RKO (cell line): ENCODE measurements at regions not wholly inside any gene's neighbourhood (a gene's known extent, or its start where the extent isn't known, plus 50 kb on each side); places are given as distances from the start of the nearest gene placed in this dataset.
"Not testable (repeated sequence)": the region's sequence is repeated elsewhere in the genome, so short reads cannot be mapped to it uniquely, and the experiment has no call there.

Experiments used
- DNase-seq: peaks from one replicate; pipeline ENCODE4 v3.0.0-alpha.2; 2016; ENCODE audit warnings: low spot score

- DNase-seq: no peak
Observed at GRCh38 chr11:69205743-69206612, 50.2 kb downstream of the SMIM38 start.

GRCh38 chr11:69206613-69206965, 50.9 kb downstream of the SMIM38 start:
- not testable (repeated sequence) for DNase-seq

GRCh38 chr11:69207165-69207889, 51.6 kb downstream of the SMIM38 start:
- DNase-seq: no peak

- DNase-seq: no peak
Observed at GRCh38 chr11:69208190-69209037, 52.7 kb downstream of the SMIM38 start.

GRCh38 chr11:69209038-69209350, 53.3 kb downstream of the SMIM38 start:
- no peak for DNase-seq

- no peak for DNase-seq
Observed at GRCh38 chr11:69209421-69210309, 53.9 kb downstream of the SMIM38 start.

- peak; percentile 2 for DNase-seq
Observed at GRCh38 chr11:69210310-69211035, 54.7 kb downstream of the SMIM38 start.

- no peak for DNase-seq
Observed at GRCh38 chr11:69211540-69211919, 55.8 kb downstream of the SMIM38 start.

- DNase-seq: no peak
Observed at GRCh38 chr11:69211920-69212797, 56.4 kb downstream of the SMIM38 start.

GRCh38 chr11:69212798-69213110, 57.0 kb downstream of the SMIM38 start:
- DNase-seq: no peak

GRCh38 chr11:69213316-69213715, 57.6 kb downstream of the SMIM38 start:
- DNase-seq: no peak

- no peak for DNase-seq
Observed at GRCh38 chr11:69213964-69214363, 58.2 kb downstream of the SMIM38 start.

- no peak for DNase-seq
Observed at GRCh38 chr11:69215216-69215615, 59.5 kb downstream of the SMIM38 start.

- no peak for DNase-seq
Observed at GRCh38 chr11:69215784-69216415, 60.2 kb downstream of the SMIM38 start.

GRCh38 chr11:69216647-69217051, 60.9 kb downstream of the SMIM38 start:
- no peak for DNase-seq

- no peak for DNase-seq
Observed at GRCh38 chr11:69217276-69218105, 61.8 kb downstream of the SMIM38 start.

GRCh38 chr11:69218271-69218682, 62.5 kb downstream of the SMIM38 start:
- DNase-seq: no peak

GRCh38 chr11:69218946-69219720, 63.4 kb downstream of the SMIM38 start:
- DNase-seq: no peak
